GM18861 (cell line): ENCODE measurements at regions not wholly inside any gene's neighbourhood (a gene's known extent, or its start where the extent isn't known, plus 50 kb on each side); places are given as distances from the start of the nearest gene placed in this dataset.

Source experiments
- ATAC-seq: cut with Tn5 transposase; IDR thresholded peaks from one replicate; pipeline ENCODE4 v1.9.1; 2021; ENCODE audit not compliant: unreplicated experiment

GRCh38 chr5:2027790-2028189 is 145.1 kb upstream of the IRX4 start:
- ATAC-seq: no peak

GRCh38 chr5:2024986-2025721 is 142.4 kb upstream of the IRX4 start:
- no peak for ATAC-seq

GRCh38 chr5:2023196-2023595 is 140.5 kb upstream of the IRX4 start:
- no peak for ATAC-seq

GRCh38 chr5:2022436-2022835 is 139.7 kb upstream of the IRX4 start:
- ATAC-seq: no peak

GRCh38 chr5:2021484-2022176 is 138.9 kb upstream of the IRX4 start:
- ATAC-seq: no peak

GRCh38 chr5:2020730-2021129 is 138.0 kb upstream of the IRX4 start:
- ATAC-seq: no peak

- no peak for ATAC-seq
These were observed 137.0 kb upstream of the IRX4 start for GRCh38 chr5:2019716-2020115.

GRCh38 chr5:2018390-2018724 is 135.6 kb upstream of the IRX4 start:
- no peak for ATAC-seq

GRCh38 chr5:2017540-2018389 is 135.0 kb upstream of the IRX4 start:
- no peak for ATAC-seq

- no peak for ATAC-seq
These were observed 133.2 kb upstream of the IRX4 start for GRCh38 chr5:2015961-2016360.

- no peak for ATAC-seq
These were observed 132.6 kb upstream of the IRX4 start for GRCh38 chr5:2015124-2015848.

- no peak for ATAC-seq
These were observed 131.4 kb upstream of the IRX4 start for GRCh38 chr5:2014058-2014610.

- no peak for ATAC-seq
These were observed 130.8 kb upstream of the IRX4 start for GRCh38 chr5:2013301-2014057.

- no peak for ATAC-seq
These were observed 130.2 kb upstream of the IRX4 start for GRCh38 chr5:2012885-2013284.

GRCh38 chr5:2011481-2012411 is 129.0 kb upstream of the IRX4 start:
- no peak for ATAC-seq

- ATAC-seq: no peak
These were observed 128.2 kb upstream of the IRX4 start for GRCh38 chr5:2010940-2011339.

GRCh38 chr5:2009986-2010914 is 127.5 kb upstream of the IRX4 start:
- no peak for ATAC-seq
